DMS79 treated with DMSO at 0.1 percent for 48 hours (cell line): ENCODE measurements at regions not wholly inside any gene's neighbourhood (a gene's known extent, or its start where the extent isn't known, plus 50 kb on each side); places are given as distances from the start of the nearest gene placed in this dataset.
"Not testable (repeated sequence)": the region's sequence is repeated elsewhere in the genome, so short reads cannot be mapped to it uniquely, and the experiment has no call there.

Experiments
- DNase-seq: peaks from one replicate; lab custom pipeline; 2025; lab: John Stamatoyannopoulos, UW

DNA sequence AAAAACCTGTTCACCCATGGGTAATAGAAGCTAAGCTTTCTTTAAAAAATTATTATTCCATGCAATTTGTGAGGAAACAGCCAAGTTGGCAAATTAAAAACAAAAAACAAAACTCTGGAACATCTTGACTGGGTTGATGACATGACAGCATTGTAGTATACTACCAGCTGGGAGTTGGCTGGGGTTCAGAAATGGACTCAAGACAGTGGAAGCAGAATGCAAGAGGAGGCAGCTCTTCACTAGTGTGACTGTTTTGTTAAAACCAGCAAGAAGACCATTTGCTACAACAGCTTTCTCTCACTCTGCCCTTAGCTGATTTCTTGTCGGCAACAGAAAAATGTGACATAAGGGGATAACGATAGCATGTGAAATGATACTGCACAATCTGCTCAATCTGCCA, 1298.9 kb upstream of the ADGRL4 start:
- DNase-seq: no peak

DNA sequence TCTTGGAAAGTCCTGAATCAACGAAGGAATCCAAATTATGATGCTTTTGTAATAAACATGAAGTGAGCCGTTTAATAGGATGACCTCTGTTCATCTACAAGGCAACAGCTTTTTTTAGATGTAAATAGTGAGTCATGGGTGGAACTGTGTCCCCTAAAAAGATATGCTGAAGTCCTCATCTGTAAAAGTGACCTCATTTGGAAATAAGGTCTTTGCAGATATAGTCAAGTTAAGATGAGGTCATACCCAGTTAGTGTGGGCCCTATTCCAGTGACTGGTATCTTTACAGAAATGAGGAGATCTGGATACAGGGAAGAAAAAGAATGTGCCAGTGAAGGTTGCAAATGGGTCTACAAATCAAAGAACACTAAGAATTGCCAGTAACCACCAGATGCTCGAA, 1287.3 kb upstream of the ADGRL4 start:
- DNase-seq: no peak

DNA sequence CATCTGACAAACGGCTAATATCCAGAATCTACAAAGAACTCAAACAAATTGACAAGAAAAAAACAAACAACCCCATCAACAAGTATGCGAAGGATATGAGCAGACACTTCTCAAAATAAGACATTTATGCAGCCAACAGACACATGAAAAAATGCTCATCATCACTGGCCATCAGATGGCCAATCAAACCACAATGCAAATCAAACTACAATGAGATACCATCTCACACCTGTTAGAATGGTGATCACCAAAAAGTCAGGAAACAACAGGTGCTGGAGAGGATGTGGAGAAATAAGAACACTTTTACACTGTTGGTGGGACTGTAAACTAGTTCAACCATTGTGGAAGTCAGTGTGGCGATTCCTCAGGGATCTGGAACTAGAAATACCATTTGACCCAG, 1282.2 kb upstream of the ADGRL4 start:
- DNase-seq: not testable (repeated sequence)

DNA sequence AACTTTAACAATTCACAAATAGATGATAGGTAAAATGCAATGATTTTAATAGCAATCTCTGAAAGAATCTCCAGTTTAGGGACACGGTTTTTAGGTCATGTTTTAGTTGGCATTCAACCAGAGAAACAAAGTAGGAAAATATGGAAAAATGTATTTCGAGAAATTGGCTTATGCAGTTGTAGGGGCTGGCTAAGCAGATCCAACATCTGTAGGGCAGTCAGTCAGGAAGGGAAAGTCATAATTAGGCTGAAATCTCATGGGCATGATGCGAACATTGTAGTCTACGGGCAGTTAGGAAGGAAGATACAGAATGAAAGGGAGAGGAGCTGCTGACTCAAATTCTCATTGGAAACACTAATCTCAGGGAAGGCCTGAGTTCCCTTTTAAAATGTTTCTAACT, 1276.0 kb upstream of the ADGRL4 start:
- DNase-seq: no peak

DNA sequence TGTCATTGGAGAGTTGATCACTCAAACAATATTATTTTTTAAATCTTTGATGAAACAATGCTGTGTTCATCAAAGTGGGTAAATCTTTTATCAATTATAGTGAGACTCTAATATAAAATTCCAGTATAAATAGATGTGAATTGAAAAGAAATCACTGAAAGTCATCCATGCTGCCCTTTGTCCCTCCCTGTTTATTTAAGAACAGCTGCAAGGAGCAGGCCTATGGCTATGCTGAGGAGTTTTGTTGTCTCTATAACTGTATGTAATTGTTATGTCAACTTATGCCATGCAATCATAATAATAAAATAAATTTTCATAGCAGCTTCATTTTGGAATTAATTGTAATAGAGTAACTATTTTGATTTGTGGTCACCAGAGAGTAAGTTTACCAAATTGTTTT, 1272.4 kb upstream of the ADGRL4 start:
- no peak for DNase-seq

DNA sequence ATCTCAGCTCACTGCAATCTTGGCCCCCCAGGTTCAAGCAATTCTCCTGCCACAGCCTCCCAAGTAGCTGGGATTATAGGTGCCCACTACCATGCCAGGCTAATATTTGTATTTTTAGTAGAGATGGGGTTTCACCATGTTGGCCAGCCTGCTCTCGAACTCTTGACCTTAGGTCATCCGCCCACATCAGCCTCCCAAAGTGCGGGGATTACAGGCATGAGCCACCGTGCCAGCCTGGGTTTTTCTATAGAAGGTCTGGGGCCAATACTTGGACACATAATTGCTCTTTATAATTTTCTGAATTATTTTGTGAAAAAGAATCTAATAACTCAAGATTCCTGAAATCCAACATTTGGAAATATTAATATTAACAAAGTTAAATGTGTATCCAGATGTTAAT, 1267.7 kb upstream of the ADGRL4 start:
- DNase-seq: no peak

DNA sequence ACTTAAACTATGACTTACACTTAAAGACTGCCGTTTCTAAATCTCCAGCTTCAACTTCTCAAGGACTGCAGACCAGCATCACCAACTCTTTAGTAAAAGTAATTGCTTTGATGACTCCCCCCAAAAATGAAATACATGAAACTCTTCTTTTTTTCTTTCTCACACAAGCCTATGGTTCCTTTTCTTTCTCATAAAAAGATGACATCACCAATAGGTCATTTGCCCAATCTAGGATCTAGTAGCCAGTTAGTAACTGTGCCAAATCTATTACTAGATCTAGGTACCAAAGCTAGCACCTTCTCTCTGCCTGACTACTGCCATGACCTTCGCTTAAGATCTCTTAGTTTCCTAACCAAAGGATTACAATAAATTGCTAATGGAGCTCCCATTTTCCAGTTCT, 1266.0 kb upstream of the ADGRL4 start:
- DNase-seq: no peak

DNA sequence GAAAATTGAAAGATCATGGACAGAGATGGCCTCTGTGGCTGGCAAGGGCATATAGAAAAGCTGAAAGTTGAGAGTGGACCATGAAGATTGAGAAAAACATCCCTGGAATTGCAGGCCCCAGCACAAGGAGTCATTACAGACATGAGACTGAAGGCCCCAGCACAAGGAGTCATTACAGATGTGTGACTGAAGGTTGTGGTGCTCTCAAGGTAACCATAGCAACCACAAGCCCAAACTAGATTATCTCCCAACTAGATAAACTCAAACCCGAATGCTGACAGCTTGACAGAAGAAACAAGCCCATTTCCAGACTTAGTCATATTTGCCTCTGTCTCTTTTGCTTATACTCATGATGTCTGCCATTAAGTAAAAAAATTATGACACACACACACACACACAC, 1252.1 kb upstream of the ADGRL4 start:
- DNase-seq: no peak

DNA sequence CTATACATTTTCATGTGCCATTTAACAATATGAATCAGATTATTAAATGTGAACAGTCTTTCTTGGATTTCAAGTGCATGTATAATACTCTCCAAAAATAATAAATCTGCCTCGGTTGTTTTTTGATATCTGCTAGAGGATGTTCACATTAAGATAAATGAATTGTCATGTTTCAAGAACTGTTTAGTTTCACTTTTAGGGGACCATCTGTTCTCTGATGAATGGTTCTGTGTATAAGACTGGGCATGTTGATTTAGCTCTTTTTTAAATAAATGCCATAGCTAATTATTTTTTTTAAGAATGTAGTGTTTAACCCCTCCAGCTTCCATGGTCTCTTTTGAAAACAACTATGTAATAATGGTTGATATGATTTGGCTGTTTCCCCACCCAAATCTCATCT, 1245.1 kb upstream of the ADGRL4 start:
- DNase-seq: no peak

DNA sequence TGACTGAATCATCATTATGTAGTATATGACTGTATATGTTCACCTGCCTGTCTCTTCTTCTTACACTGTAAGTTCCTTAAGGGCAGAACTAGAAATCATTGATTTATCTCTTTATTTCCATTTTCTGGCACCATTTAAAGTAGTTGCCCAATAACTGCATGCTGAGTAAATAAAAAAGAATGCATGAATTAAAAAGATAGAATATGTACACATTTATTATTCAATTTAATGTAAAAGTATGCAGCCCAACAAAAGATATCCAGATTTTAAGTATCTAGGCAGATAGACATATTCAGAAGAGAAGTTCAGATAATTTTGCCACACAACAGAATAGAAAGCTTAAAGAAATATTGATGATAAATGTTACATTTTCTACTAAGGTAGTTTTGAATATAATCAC, 1244.6 kb upstream of the ADGRL4 start:
- no peak for DNase-seq

DNA sequence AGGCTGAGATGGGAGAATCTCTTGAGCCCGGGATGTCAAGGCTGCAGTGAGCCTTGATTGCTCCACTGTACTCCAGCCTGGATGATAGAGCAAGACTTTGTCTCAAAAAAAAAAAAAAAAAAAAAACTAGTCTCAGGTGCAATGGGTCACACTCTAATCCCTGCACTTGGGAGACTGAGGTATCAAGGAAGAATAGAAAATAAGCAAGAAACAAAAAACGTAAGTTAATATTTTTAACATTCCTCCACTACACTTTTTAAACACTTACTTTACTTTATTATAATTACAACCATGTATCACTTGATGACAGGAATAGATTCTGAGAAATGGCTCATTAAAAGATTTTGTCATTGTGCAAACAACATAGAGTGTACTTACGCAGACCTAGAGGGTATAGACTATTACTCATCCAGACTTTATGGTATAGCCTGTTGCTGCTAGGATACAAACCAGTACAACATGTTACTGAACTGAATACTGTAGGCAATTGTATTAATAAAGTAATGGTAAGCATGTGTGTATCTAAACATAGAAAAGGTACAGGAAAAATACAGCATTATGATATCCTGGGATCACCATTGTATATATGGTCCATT, 1244.1 kb upstream of the ADGRL4 start:
- no peak for DNase-seq

DNA sequence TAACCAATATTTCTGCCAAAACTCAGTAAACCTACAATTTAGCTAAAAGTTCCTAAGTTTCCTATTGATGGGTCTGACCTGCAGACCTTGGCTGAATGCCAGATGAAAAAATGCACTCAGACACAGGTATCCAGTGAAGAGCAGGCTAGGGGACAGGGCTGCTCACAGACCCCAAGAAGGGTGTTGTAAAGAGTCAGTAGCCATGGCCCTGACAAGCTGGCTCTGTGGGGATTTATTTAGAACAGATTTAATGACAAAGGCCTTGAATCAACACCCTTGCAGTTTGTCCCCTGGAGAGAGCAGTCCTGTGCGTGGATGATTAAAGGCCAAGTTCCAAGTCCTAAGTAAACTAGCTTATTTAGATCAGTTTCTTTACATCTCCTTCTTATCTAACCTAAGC, 1243.2 kb upstream of the ADGRL4 start:
- DNase-seq: no peak

DNA sequence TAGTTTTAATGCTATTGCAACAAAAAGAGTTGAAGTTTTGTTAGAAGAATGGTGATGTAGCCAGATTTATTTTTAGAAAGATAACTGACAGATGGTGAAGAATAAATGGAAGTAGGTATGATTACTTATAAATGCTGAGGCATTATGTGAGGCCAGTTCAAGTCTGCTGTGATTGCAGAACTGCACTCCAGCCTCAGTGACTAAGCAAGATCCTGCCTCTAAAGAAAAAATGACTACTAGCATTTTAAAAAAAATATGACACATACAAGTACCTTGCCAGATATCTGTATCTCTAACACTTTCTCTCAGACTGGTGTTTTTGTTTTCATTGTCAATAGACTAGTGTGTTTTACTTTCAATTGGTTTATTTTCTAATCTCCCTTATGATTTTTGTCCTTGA, 1242.4 kb upstream of the ADGRL4 start:
- no peak for DNase-seq

DNA sequence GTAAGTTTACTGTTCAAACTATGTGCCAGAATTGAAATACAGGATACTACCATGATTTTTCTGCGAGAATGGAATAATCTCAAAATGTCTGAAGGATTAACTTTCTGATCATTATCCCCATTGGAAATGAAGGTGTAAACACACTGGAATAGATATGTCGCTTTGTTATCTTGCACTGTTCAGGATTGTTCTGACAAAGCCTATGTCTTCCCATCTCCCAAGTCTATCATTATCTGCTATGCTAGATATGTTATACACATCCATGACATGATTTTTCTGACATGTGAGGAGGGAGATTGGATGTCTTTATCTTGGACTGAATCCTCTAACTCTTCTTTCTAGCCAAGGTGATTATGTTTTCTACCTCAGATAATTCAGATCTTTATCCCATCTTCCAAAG, 1239.3 kb upstream of the ADGRL4 start:
- DNase-seq: no peak

DNA sequence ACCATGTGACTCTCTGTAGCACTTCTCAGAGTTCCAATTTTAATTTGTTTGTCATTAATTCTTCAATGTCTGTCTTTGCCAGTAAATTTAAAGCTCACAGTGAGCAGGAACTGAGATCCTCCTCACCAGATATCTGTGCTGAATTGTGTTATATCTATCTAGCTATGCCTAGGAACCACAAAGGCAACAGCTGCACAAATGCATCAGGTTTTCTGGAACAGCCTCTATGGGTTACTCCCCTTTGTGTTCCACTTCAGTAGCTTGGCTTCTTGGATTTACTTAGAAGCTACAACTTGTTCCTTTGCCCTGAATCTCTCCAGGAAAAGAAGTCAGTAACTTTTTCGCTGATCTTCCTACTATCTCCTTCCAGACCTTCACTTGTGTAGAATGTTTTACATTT, 1237.8 kb upstream of the ADGRL4 start:
- DNase-seq: no peak

DNA sequence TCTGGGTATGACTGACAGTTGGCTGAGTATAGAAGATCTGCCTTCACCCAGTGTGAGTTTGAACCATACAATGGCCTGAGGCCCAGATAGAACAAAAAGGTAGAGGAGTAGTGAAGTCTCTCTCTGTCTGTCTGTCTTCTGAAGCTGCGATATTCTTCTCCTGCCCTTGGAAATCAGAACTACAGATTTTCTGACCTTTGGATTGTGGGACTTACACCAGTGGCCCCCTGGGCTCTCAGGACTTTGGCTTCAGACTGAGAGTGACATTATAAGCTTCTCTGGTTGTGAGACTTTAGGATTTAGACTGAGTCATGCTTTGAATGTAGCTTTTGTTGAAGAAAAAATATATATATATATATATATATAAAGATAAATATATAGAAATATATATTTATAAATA, 1235.0 kb upstream of the ADGRL4 start:
- DNase-seq: no peak

DNA sequence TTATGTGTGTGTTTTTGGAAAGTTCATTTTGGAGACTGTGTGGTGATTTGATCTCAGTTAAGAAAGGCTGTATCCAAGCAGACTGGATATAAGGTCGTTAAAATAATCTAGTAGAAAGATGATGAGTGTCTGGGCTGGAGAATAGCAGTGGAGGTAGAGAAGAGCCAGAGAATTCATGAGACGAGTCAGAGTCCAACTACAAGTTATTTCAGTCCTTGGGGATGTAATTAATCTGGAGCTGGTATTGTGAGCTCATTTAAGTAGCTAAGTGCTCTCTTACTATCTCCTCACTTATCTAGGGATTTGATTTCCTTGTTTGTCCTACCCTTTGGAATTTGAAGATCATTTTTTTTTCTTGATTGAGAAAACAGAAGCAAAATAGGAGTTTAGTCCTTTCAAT, 1219.0 kb upstream of the ADGRL4 start:
- no peak for DNase-seq

DNA sequence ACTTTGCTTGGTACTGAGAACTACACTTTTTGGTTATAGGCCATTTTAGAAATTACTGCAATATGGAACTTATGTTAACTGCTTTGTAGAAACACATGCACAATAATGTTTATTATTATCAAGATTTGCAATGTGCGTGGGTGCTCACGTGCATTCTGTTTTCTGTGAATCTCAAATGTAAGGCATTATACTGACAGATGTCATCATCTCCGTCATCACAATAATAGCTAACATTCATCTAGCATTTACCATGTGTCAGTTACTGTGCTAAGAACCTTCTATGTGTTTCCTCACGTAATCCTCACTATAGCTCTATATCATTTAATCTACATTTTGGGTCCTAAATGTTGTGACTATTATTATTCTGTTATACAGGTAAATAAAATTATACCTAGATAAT, 1214.8 kb upstream of the ADGRL4 start:
- no peak for DNase-seq

DNA sequence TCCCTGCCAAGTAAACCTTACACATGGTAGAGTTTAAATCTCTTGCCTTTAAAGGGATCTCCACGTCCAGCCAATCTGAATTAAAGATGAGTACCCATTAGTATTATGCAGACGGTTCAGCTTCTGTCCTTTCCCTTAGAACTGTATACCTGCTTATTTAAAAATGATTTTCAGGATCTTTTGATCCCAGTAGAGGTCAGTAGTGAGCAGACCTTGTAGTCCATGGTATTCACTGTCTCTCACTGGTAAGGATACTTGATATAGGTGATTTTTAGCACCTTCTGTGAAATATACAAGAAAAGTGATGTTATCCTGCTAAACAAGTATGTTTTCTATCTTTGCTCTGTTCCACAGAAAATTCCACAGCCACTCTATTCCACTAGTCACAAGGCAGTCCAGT, 1211.6 kb upstream of the ADGRL4 start:
- no peak for DNase-seq

DNA sequence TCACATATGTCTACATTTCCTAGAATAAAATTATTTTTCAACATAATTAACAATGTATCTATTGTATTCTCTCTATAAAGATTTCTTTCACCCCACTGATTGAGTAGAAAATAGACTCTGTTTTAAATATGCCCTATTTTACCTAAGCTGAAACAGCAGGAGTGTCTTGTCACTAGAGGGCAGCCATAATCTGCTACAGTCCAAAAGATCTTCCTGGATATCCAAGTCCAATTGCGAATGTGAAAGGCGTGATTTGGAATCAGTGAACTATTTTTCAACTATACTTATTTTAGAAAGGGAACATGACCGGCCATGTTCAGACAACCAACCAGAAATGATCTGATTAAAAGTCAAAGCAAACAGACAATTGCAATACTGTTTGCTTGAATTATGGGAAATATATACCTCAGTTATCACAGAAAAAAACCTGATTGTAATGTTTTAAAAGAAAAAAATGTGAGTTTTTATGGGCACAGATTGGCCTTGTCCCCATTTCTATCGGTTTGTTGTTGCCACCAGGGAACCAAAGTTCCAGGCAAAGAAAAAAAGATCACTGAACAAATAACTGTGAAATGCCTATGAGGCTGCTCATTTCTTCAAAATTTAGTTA, 1211.0 kb upstream of the ADGRL4 start:
- no peak for DNase-seq

DNA sequence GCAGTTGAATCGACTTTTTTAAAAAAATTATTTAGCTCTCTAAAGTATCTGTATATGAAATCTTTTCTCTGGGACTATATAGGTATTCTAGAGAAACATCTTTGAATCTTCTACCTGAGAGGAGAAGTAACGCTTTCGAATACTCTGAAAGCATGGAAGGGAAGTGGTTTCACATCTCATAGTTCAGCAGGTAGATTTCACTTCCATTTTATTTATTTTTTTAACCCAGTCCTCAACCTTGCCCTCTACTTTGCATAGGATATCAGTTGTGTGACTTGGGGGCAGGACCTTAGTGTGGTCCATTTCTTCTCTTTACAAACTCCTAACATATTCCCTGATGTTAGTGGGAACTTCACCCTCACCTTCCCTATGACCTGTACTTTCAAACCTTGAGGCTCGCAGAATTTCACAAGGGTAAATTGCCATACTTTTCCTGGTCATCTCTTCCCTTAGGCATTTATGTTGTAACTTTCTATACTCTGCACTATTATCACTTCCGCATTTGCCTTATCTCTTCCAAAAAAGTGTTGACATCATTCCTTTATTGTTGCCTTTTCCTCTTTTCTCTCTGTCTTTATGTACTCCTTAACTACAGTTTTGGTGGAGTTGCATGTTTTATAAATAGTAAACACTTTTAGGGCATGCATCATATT, 1208.5 kb upstream of the ADGRL4 start:
- no peak for DNase-seq

DNA sequence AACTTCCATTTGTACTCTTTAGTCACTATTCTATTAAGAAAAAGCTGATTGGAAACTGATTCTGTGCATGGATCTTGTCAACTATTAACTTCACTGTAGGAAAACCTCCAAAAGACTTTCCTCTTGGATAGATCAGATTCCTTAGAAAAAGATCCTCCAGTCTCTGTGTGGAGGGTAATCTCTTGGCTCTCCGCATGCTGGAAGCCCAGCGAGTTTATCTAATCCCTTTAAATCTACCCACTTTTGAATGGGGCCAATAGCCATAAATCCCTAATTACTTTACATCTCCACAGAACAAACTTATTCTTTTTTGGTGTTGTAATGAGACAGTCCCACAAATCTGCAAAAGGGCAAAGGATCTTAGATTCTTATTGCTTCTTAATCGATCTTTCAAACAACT, 1206.4 kb upstream of the ADGRL4 start:
- DNase-seq: no peak

DNA sequence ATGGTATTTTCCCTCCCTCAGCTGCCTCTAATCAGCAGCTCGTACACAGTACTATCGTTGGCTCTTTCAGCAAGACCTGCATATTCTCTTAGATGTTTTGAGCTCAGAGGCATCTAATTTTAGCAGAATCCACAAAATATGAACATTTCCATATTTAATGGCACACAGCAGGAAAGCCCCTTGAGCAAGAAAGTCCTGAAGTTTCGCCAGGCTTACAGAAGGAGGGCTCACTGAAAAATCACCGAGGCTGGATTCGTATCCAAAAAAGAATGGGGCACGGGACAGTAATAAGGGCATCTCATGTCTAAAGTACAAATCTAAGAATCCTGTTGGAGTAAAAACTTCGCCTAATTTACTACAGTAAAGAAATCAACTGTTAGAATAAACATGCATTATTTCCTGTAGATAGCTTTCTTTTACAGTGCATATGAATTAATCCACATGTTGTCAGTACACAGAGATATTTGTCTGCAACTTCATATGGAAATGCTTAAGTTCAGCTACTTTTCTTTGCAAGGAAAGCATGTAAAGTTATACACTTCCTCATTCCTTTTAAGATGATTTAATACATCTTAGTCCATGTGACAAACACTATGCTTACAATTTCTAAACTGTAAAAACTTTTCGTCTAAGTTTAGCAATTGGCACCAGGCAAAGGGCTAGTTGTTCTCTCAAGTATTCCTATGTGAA, 1205.3 kb upstream of the ADGRL4 start:
- no peak for DNase-seq
